K562 (cell line): ENCODE measurements at regions not wholly inside any gene's neighbourhood (a gene's known extent, or its start where the extent isn't known, plus 50 kb on each side); places are given as distances from the start of the nearest gene placed in this dataset.

Source experiments
- ATAC-seq: fragments of 200-7000 bp; cut with Tn5 transposase; 3 replicates; pipeline ENCODE4 v1.9.1; 2020; ENCODE audit warnings: moderate library complexity
- BruUV-seq: library from RNA; stranded (reverse); fragments of 400-500 nt; replicated peaks from 2 replicates; lab custom pipeline; 2021; lab: Mats Ljungman, UMichigan
- CTCF ChIA-PET: fragments of 300-600 bp; formaldehyde crosslinking; extraction: SDS; loops from one replicate; lab custom pipeline; 2021; ENCODE audit warnings: low intra/inter-chr PET ratio; lab: Yijun Ruan, JAX
- POLR2A ChIA-PET: fragments of 300-600, 350-650 bp; sonication (Branson Sonifier 250); formaldehyde crosslinking; extraction: SDS; loops from one replicate; lab custom pipeline; 2021; ENCODE audit warnings: antibody characterized with exemption, inconsistent platforms; lab: Yijun Ruan, JAX
- DNase-seq, 4 experiments: peaks; one replicate each; pipeline versions ENCODE4 v3.0.0 to v3.0.0-alpha.2; 2011 to 2018; ENCODE audit warnings: low spot score in 3 of 4, mixed read lengths in 3 of 4; ENCODE audit errors: extremely low read depth in 1 of 4
- FAIRE-seq: peaks from 2 replicates; lab custom pipeline; 2011; peaks lifted over from hg19 to GRCh38; lab: Jason Lieb, UNC
- H2AFZ ChIP-seq: 2 replicates; pipeline ENCODE4 v1.6.0; 2011; ENCODE audit warnings: low read depth, low read length, control low read depth, inconsistent platforms
- H3K27ac ChIP-seq: fragments of 200-600 bp; 3 replicates; pipeline ENCODE4 v1.8.0; 2011; ENCODE audit warnings: low read depth, mild to moderate bottlenecking, control low read depth, inconsistent platforms, low read length, moderate library complexity, mixed read lengths; ENCODE audit errors: extremely low read depth
- H3K27me3 ChIP-seq, 2 experiments: fragments of 300-600 bp in 1 of 2; 2 replicates in 1 of 2; 3 replicates in 1 of 2; pipeline versions ENCODE4 v1.6.0 to v1.8.0; 2011; ENCODE audit warnings: inconsistent platforms in 2 of 2, low read length in 2 of 2, mild to moderate bottlenecking in 1 of 2, mixed read lengths in 1 of 2, moderate library complexity in 1 of 2; ENCODE audit not compliant: control insufficient read depth in 2 of 2, insufficient read depth in 2 of 2
- H3K36me3 ChIP-seq: fragments of 300-600 bp; 3 replicates; pipeline ENCODE4 v1.8.0; 2011; ENCODE audit warnings: mild to moderate bottlenecking, low read length, inconsistent platforms; ENCODE audit not compliant: control insufficient read depth, insufficient read depth
- H3K4me1 ChIP-seq, 2 experiments: fragments of 200-600 bp in 1 of 2; replicated peaks in 1 of 2; 2 replicates in 1 of 2; 3 replicates in 1 of 2; pipeline versions ENCODE4 v1.5.1 to v1.8.0; 2011; ENCODE audit warnings: inconsistent platforms in 2 of 2, low read length in 2 of 2, mild to moderate bottlenecking in 1 of 2, mixed read lengths in 1 of 2, moderate library complexity in 1 of 2; ENCODE audit not compliant: control insufficient read depth in 2 of 2, insufficient read depth in 2 of 2
- H3K4me2 ChIP-seq: 2 replicates; pipeline ENCODE4 v1.6.1; 2011; ENCODE audit warnings: low read length, control low read depth, inconsistent platforms, mixed read lengths; ENCODE audit not compliant: insufficient read depth
- H3K4me3 ChIP-seq: fragments of 200-600 bp; sonication (generic), shearing (Covaris generic); 2 replicates; pipeline ENCODE4 v1.5.1; 2016; ENCODE audit warnings: control low read depth, inconsistent platforms
- H3K79me2 ChIP-seq: fragments of 200-600 bp; 3 replicates; pipeline ENCODE4 v1.8.0; 2011; ENCODE audit warnings: low read length, inconsistent platforms; ENCODE audit not compliant: control insufficient read depth, insufficient read depth
- H3K9ac ChIP-seq, 2 experiments: 2 replicates each; pipeline versions ENCODE4 v1.6.0 to v1.6.1; 2011; ENCODE audit warnings: low read depth in 2 of 2, low read length in 2 of 2, control low read depth in 1 of 2, inconsistent platforms in 1 of 2, mild to moderate bottlenecking in 1 of 2, mixed read lengths in 1 of 2; ENCODE audit not compliant: insufficient read depth in 1 of 2
- H3K9me1 ChIP-seq: one replicate; pipeline ENCODE4 v1.6.0; 2011; ENCODE audit warnings: inconsistent platforms, mild to moderate bottlenecking, low read length, moderate library complexity; ENCODE audit not compliant: control insufficient read depth, insufficient read depth
- H3K9me3 ChIP-seq: replicated peaks from 2 replicates; pipeline ENCODE4 v1.5.1; 2011; ENCODE audit warnings: low read depth, low read length, inconsistent platforms; ENCODE audit not compliant: control insufficient read depth, insufficient read depth
- H4K20me1 ChIP-seq: replicated peaks from 2 replicates; pipeline ENCODE4 v1.6.1; 2011; ENCODE audit warnings: low read length, inconsistent platforms, mixed read lengths; ENCODE audit not compliant: control insufficient read depth, insufficient read depth
- ASH1L ChIP-seq: fragments of 450-650 bp; IDR thresholded peaks from 2 replicates; pipeline ENCODE4 v1.6.1; 2018; ENCODE audit warnings: borderline replicate concordance, mild to moderate bottlenecking, low read depth; ENCODE audit not compliant: partially characterized antibody
- CCNT2 ChIP-seq: IDR thresholded peaks from 2 replicates; pipeline ENCODE4 v1.6.1; 2011; ENCODE audit warnings: borderline replicate concordance, low read depth, mild to moderate bottlenecking, moderate library complexity, mixed read lengths, low read length; ENCODE audit not compliant: insufficient read length; ENCODE audit errors: extremely low read depth
- GABPB2 ChIP-seq: fragments of 250-450 bp; sonication (Bioruptor Pico); conservative IDR thresholded peaks from 2 replicates; pipeline ENCODE4 v1.5.1; 2021; ENCODE audit warnings: mild to moderate bottlenecking
- HEY1 ChIP-seq: fragments of 250-450 bp; sonication (Bioruptor Pico); IDR thresholded peaks from 2 replicates; pipeline ENCODE4 v1.5.0; 2020; ENCODE audit warnings: mild to moderate bottlenecking, moderate library complexity, borderline replicate concordance
- HMG20B ChIP-seq: fragments of 250-450 bp; sonication (Bioruptor Pico); IDR thresholded peaks from 2 replicates; pipeline ENCODE4 v1.5.0; 2021; ENCODE audit warnings: mild to moderate bottlenecking
- KAT7 ChIP-seq: sonication (generic); formaldehyde crosslinking; IDR thresholded peaks from 2 replicates; pipeline ENCODE4 v1.8.0; 2022; ENCODE audit warnings: missing genetic modification reagents, mild to moderate bottlenecking, borderline replicate concordance
- MEIS2 ChIP-seq: fragments of 450-650 bp; IDR thresholded peaks from 2 replicates; pipeline ENCODE4 v1.6.1; 2014; ENCODE audit warnings: mild to moderate bottlenecking; ENCODE audit not compliant: partially characterized antibody
- NFATC3 ChIP-seq: fragments of 450-650 bp; IDR thresholded peaks from 2 replicates; pipeline ENCODE4 v1.6.1; 2017; ENCODE audit warnings: mild to moderate bottlenecking
- NFYB ChIP-seq: IDR thresholded peaks from 2 replicates; pipeline ENCODE4 v1.6.1; 2011; ENCODE audit warnings: mild to moderate bottlenecking, moderate library complexity; ENCODE audit not compliant: insufficient read length; ENCODE audit errors: extremely low read depth
- RBM14 ChIP-seq: fragments of 200-400 bp; formaldehyde crosslinking; IDR thresholded peaks from 2 replicates; pipeline ENCODE4 v1.6.1; 2018; ENCODE audit warnings: low read depth, mild to moderate bottlenecking, low read length, moderate library complexity, borderline replicate concordance; ENCODE audit not compliant: insufficient read depth
- RBM17 ChIP-seq: fragments of 200-400 bp; formaldehyde crosslinking; IDR thresholded peaks from 2 replicates; pipeline ENCODE4 v1.6.1; 2017; ENCODE audit warnings: low read depth, mild to moderate bottlenecking, low read length, borderline replicate concordance
- TAF1 ChIP-seq: IDR thresholded peaks from 2 replicates; pipeline ENCODE4 v1.6.1; 2011; ENCODE audit warnings: mild to moderate bottlenecking, low read length, moderate library complexity; ENCODE audit not compliant: insufficient read depth, control insufficient read depth, severe bottlenecking; ENCODE audit errors: extremely low read depth
- WGBS: fragments of 100-300 bp; shearing (Covaris generic); methylation state at CpG from one replicate; pipeline ENCODE4 v1.1.6; 2016; ENCODE audit warnings: low coverage, mixed read lengths; ENCODE audit not compliant: insufficient coverage; ENCODE audit errors: missing lambda C conversion rate; 5-methylcytosine and 5-hydroxymethylcytosine counted together
- in situ Hi-C: fragments of 300-500 bp; cut with MboI; formaldehyde crosslinking; loops from 4 replicates; pipeline ENCODE4 v1.15.0; 2018; ENCODE audit warnings: inconsistent platforms, mixed read lengths
- intact Hi-C: fragments of 100-400 bp; cut with micrococcal nuclease; formaldehyde crosslinking; loops from 2 replicates; pipeline ENCODE4 v1.14.2; 2022
- TF ChIP-seq, protein P1 (sequence below): fragments of 450-650 bp; IDR thresholded peaks from 2 replicates; pipeline ENCODE4 v1.6.1; 2014; ENCODE audit warnings: low read depth, mild to moderate bottlenecking, moderate library complexity, borderline replicate concordance
- TF ChIP-seq, protein P2 (sequence below): IDR thresholded peaks from 2 replicates; pipeline ENCODE4 v1.6.1; 2016; ENCODE audit warnings: missing genetic modification characterization, missing compliant biosample characterization

DNA sequence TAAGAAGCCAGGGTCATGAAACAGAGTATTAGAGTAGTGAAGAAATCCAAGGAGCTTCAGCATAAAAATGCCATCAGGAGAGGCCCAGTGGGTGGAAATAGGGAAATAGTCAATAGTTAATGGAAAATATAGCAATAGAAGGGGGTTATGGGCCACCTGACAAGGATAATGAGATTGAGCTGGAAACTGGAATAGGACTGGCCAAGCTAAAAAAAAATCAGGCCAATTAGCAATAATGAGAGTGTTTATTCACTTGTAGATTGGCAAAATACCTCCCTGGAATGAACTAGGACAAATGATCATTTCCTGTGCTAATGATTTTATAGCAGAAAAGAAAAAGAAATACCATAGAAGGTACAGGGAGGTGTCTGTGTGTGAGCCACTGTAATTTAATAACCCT, 97.9 kb downstream of the PLCE1 start (continued):
- TF ChIP-seq, protein P1, sequence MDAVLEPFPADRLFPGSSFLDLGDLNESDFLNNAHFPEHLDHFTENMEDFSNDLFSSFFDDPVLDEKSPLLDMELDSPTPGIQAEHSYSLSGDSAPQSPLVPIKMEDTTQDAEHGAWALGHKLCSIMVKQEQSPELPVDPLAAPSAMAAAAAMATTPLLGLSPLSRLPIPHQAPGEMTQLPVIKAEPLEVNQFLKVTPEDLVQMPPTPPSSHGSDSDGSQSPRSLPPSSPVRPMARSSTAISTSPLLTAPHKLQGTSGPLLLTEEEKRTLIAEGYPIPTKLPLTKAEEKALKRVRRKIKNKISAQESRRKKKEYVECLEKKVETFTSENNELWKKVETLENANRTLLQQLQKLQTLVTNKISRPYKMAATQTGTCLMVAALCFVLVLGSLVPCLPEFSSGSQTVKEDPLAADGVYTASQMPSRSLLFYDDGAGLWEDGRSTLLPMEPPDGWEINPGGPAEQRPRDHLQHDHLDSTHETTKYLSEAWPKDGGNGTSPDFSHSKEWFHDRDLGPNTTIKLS = no peak
- TF ChIP-seq, protein P2, sequence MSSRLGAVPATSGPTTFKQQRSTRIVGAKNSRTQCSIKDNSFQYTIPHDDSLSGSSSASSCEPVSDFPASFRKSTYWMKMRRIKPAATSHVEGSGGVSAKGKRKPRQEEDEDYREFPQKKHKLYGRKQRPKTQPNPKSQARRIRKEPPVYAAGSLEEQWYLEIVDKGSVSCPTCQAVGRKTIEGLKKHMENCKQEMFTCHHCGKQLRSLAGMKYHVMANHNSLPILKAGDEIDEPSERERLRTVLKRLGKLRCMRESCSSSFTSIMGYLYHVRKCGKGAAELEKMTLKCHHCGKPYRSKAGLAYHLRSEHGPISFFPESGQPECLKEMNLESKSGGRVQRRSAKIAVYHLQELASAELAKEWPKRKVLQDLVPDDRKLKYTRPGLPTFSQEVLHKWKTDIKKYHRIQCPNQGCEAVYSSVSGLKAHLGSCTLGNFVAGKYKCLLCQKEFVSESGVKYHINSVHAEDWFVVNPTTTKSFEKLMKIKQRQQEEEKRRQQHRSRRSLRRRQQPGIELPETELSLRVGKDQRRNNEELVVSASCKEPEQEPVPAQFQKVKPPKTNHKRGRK = no peak

DNA sequence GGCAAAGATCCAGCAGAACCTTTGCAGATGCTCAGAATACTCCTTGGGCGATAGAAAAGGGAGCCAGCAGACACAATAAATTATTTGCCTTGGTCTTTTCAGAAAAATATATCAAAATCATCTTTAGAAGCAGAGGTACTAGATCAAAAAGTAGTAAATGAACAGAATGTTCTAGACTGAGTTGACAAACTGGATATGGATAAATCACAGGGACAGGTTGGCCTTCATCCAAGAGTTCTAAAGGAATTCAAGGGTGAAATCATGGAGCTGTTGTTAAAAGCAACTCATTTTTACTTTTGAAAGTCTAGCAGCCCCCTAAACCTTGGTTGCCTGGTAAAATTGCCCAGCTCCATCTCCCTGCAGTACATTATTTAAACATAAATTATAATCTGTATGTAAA, 99.1 kb downstream of the PLCE1 start:
- no peaks in the 10 kb centered on the region for H3K79me2 ChIP-seq
- no peaks in the 10 kb centered on the region for H4K20me1 ChIP-seq
- H3K9me3 ChIP-seq = no peaks in the 10 kb centered on the region
- no TSS peak for BruUV-seq
- POLR2A ChIA-PET = interaction anchor here (0.7 kb wide), 1 partner anchor 129 kb away, joined by 3 read pairs; no protein-coding TSS in a partner anchor
- DNase-seq = no peak
- no peak overlapping the region for H3K4me3 ChIP-seq
- 0% methylated on average over 1 of the region's 1 CpG for WGBS
- TF ChIP-seq GABPB2 (CRISPR knock-in tag) (no peak), KAT7 (CRISPR knock-in tag) (no peak), TAF1 (no peak), CCNT2 (no peak), MEIS2 (no peak), HMG20B (no peak), ASH1L (no peak), NFATC3 (no peak), HEY1 (no peak), NFYB (no peak), RBM17 (no peak), RBM14 (no peak)
- CTCF ChIA-PET = no interaction called here
- H3K4me1 ChIP-seq = no peaks in the 10 kb centered on the region
- H3K36me3 ChIP-seq = no peaks in the 10 kb centered on the region
- no peaks in the 10 kb centered on the region for H3K9me1 ChIP-seq
- no peak overlapping the region for H3K4me2 ChIP-seq
- intact Hi-C loops (no loop called here), in situ Hi-C loops (no loop called here)
- no peak overlapping the region for H2AFZ ChIP-seq
- H3K27ac ChIP-seq = no peak overlapping the region
- H3K9ac ChIP-seq = no peak overlapping the region
- H3K27me3 ChIP-seq = peaks cover 0 to 5% of the 10 kb centered on the region in 2 experiments; a peak in 1 of 5 replicates
- no peak for ATAC-seq
- no peak for FAIRE-seq
